Loucy (cell line): ENCODE measurements at regions not wholly inside any gene's neighbourhood (a gene's known extent, or its start where the extent isn't known, plus 50 kb on each side); places are given as distances from the start of the nearest gene placed in this dataset.

Experiments used
- H2AFZ ChIP-seq: fragments of 200-600 bp; sonication (generic); 2 replicates; pipeline ENCODE4 v1.6.0; 2016; ENCODE audit warnings: antibody characterized with exemption, mild to moderate bottlenecking, low read length, moderate library complexity
- H3F3A ChIP-seq: fragments of 200-600 bp; 2 replicates; pipeline ENCODE4 v1.6.0; 2016; ENCODE audit warnings: antibody characterized with exemption, low read depth, mild to moderate bottlenecking
- H3K27me3 ChIP-seq: fragments of 200-600 bp; sonication (generic); 2 replicates; pipeline ENCODE4 v1.6.1; 2014; ENCODE audit warnings: low read length, mild to moderate bottlenecking; ENCODE audit not compliant: insufficient read depth, poor library complexity, severe bottlenecking
- H3K36me3 ChIP-seq: fragments of 200-600 bp; sonication (generic); 2 replicates; pipeline ENCODE4 v1.6.1; 2016; ENCODE audit warnings: low read length; ENCODE audit not compliant: insufficient read depth
- H3K4me1 ChIP-seq: fragments of 200-600 bp; sonication (generic); 2 replicates; pipeline ENCODE4 v1.5.1; 2014; ENCODE audit warnings: low read length, mild to moderate bottlenecking; ENCODE audit not compliant: insufficient read depth, poor library complexity, severe bottlenecking
- H3K4me2 ChIP-seq: fragments of 200-600 bp; sonication (generic); 2 replicates; pipeline ENCODE4 v1.6.0; 2014; ENCODE audit warnings: antibody characterized with exemption, low read length, low read depth, mild to moderate bottlenecking; ENCODE audit not compliant: poor library complexity, severe bottlenecking
- H3K4me3 ChIP-seq: fragments of 200-600 bp; sonication (generic); 2 replicates; pipeline ENCODE4 v1.5.1; 2014; ENCODE audit warnings: low read length, mild to moderate bottlenecking, mixed read lengths; ENCODE audit not compliant: poor library complexity, severe bottlenecking
- H3K79me2 ChIP-seq: fragments of 200-600 bp; sonication (generic); 2 replicates; pipeline ENCODE4 v1.6.1; 2014; ENCODE audit warnings: low read length; ENCODE audit not compliant: insufficient read depth
- H3K9ac ChIP-seq: fragments of 200-600 bp; sonication (generic); 2 replicates; pipeline ENCODE4 v1.6.0; 2014; ENCODE audit warnings: mild to moderate bottlenecking, low read depth, low read length, moderate library complexity; ENCODE audit not compliant: poor library complexity, severe bottlenecking
- H3K9me2 ChIP-seq: fragments of 200-600 bp; sonication (generic); replicated peaks from 2 replicates; pipeline ENCODE4 v1.6.1; 2016; ENCODE audit warnings: low read depth, low read length, mixed read lengths
- H3K9me3 ChIP-seq: fragments of 200-600 bp; sonication (generic); 2 replicates; pipeline ENCODE4 v1.6.1; 2014; ENCODE audit warnings: mild to moderate bottlenecking, antibody characterized with exemption, low read length, low read depth; ENCODE audit not compliant: insufficient read depth
- H4K20me1 ChIP-seq: fragments of 200-600 bp; sonication (generic); 2 replicates; pipeline ENCODE4 v1.6.0; 2014; ENCODE audit warnings: antibody characterized with exemption, low read length, mild to moderate bottlenecking; ENCODE audit not compliant: insufficient read depth, poor library complexity, severe bottlenecking
- EZH2phosphoT487 ChIP-seq: fragments of 200-600 bp; IDR thresholded peaks from 2 replicates; pipeline ENCODE4 v1.6.1; 2018; ENCODE audit warnings: antibody characterized with exemption, mild to moderate bottlenecking, moderate library complexity, borderline replicate concordance
- TF ChIP-seq, protein P1 (sequence below): fragments of 200-600 bp; sonication (generic); conservative IDR thresholded peaks from 2 replicates; pipeline ENCODE4 v1.5.1; 2014; ENCODE audit warnings: mild to moderate bottlenecking, antibody characterized with exemption, low read length

DNA sequence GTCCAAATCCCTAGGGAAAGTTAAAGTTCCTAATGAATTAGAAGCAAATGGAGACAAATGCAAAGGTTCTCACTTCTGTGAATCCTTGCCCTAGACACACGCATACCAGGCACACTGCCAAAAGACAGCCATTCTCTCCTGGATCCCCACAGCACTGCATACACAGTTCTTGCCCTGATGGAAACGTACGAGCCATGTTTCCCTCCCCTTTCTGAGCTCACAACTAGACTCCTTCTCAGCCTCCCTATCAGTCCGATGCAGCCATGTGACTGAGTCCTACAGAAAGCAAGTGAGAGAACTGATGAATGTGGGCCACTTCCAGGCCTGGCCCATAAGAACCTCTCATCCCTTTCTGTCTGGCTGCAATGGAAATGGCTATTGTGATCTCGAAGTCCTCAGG, 92.0 kb downstream of the ZNF608 start:
- TF ChIP-seq EZH2phosphoT487: no peak
- TF ChIP-seq, protein P1, sequence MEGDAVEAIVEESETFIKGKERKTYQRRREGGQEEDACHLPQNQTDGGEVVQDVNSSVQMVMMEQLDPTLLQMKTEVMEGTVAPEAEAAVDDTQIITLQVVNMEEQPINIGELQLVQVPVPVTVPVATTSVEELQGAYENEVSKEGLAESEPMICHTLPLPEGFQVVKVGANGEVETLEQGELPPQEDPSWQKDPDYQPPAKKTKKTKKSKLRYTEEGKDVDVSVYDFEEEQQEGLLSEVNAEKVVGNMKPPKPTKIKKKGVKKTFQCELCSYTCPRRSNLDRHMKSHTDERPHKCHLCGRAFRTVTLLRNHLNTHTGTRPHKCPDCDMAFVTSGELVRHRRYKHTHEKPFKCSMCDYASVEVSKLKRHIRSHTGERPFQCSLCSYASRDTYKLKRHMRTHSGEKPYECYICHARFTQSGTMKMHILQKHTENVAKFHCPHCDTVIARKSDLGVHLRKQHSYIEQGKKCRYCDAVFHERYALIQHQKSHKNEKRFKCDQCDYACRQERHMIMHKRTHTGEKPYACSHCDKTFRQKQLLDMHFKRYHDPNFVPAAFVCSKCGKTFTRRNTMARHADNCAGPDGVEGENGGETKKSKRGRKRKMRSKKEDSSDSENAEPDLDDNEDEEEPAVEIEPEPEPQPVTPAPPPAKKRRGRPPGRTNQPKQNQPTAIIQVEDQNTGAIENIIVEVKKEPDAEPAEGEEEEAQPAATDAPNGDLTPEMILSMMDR: no peak
- H2AFZ ChIP-seq: no peak overlapping the region
- H3K36me3 ChIP-seq: no peaks in the 10 kb centered on the region
- no peak overlapping the region for H3K4me2 ChIP-seq
- no peak overlapping the region for H3K4me3 ChIP-seq
- no peaks in the 10 kb centered on the region for H3K79me2 ChIP-seq
- no peaks in the 10 kb centered on the region for H4K20me1 ChIP-seq
- no peaks in the 10 kb centered on the region for H3K9me2 ChIP-seq
- H3K9ac ChIP-seq: no peak overlapping the region
- peaks cover 44% of the 10 kb centered on the region for H3K27me3 ChIP-seq
- H3K9me3 ChIP-seq: no peaks in the 10 kb centered on the region
- H3K4me1 ChIP-seq: peaks cover 20% of the 10 kb centered on the region
- no peaks in the 10 kb centered on the region for H3F3A ChIP-seq

DNA sequence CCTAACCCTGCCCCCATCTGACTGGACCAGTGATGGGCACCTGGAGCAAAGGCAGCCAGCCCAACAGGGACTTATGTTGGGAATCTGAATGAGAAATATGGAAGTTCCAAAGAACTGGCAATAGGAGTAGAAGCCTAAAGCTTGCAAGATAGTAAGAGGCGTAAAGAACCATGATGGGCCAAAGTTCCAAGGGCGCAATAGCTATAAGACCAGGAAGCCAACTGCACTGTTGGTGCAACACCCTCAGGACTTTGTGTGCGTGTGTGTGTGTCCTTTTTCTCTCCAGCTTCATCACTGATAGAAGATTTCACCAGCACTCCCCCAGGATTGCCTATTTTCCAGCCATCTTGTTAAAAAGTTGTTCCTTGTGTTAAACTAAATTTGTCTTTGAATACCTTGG, 92.8 kb downstream of the ZNF608 start:
- Histone ChIP-seq H3K4me2 (no peak overlapping the region), H4K20me1 (no peaks in the 10 kb centered on the region), H3K79me2 (no peaks in the 10 kb centered on the region)

DNA sequence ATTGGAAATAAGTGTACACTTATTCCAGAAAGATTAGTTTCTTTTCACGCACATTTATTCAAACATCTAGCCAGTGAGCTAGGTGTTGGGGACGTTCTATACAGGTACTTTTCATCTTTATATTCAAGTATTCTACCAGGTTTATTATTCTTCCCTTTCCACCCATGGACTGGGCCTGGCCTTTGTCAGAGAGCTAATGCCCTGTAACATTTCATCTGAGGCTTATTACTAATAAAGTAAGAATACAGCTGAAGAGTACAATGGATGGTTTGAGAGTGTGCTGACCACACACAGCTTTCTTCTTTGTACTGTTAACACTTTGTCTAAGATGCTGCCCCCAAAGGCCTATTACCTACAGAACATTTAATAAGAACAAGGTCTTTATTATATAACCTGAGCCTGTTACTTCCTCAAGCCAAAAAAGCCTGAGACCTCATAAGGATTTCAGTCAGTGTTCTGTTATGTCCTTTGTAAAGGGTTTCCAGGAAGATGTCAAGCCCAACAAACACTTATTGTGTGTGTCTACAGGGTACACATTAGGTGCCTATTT, 93.5 kb downstream of the ZNF608 start:
- H4K20me1 ChIP-seq: no peaks in the 10 kb centered on the region
- H3K79me2 ChIP-seq: no peaks in the 10 kb centered on the region
- no peaks in the 10 kb centered on the region for H3F3A ChIP-seq
- H3K27me3 ChIP-seq: peaks cover 56% of the 10 kb centered on the region
- H3K4me3 ChIP-seq: no peak overlapping the region
- TF ChIP-seq EZH2phosphoT487: no peak
- TF ChIP-seq, protein P1: no peak
- peaks cover 25% of the 10 kb centered on the region for H3K4me1 ChIP-seq
- no peak overlapping the region for H3K9ac ChIP-seq
- no peaks in the 10 kb centered on the region for H3K9me2 ChIP-seq
- H3K36me3 ChIP-seq: no peaks in the 10 kb centered on the region
- H3K4me2 ChIP-seq: no peak overlapping the region
- no peak overlapping the region for H2AFZ ChIP-seq
- H3K9me3 ChIP-seq: no peaks in the 10 kb centered on the region

More for the DNA sequence above, 92.8 kb downstream of the ZNF608 start:
- H3K4me3 ChIP-seq: no peak overlapping the region
- no peaks in the 10 kb centered on the region for H3K9me2 ChIP-seq
- no peak for TF ChIP-seq EZH2phosphoT487
- TF ChIP-seq, protein P1: no peak
- H3K36me3 ChIP-seq: no peaks in the 10 kb centered on the region
- H3K27me3 ChIP-seq: peaks cover 49% of the 10 kb centered on the region
- peaks cover 25% of the 10 kb centered on the region for H3K4me1 ChIP-seq
- no peaks in the 10 kb centered on the region for H3F3A ChIP-seq
- no peak overlapping the region for H2AFZ ChIP-seq
- H3K9ac ChIP-seq: no peak overlapping the region
- H3K9me3 ChIP-seq: no peaks in the 10 kb centered on the region
